Prostate gland (tissue), 2 donors: ENCODE measurements at regions not wholly inside any gene's neighbourhood (a gene's known extent, or its start where the extent isn't known, plus 50 kb on each side); places are given as distances from the start of the nearest gene placed in this dataset.

ENCODE experiments used
- DNase-seq: peaks from one replicate; pipeline ENCODE4 v3.0.0-alpha.2; 2019; ENCODE audit warnings: low spot score
- H3K27ac ChIP-seq, 2 donors: fragments of 200-600 bp; sonication (generic); 2 replicates each; pipeline ENCODE4 v1.5.1; 2017 to 2019
- H3K27me3 ChIP-seq: fragments of 200-600 bp; sonication (generic); replicated peaks from 2 replicates; pipeline ENCODE4 v1.5.1; 2019; ENCODE audit not compliant: insufficient read depth
- H3K36me3 ChIP-seq, 2 donors: fragments of 200-600 bp; sonication (generic); 1 replicate in 1 of 2; 2 replicates in 1 of 2; pipeline versions ENCODE4 v1.5.1 to v1.8.1; 2017 to 2019
- H3K4me1 ChIP-seq: fragments of 200-600 bp; sonication (generic); replicated peaks from 2 replicates; pipeline ENCODE4 v1.5.1; 2019
- H3K4me3 ChIP-seq, 2 donors: fragments of 200-600 bp; sonication (generic); 2 replicates each; pipeline ENCODE4 v1.5.1; 2017 to 2019
- H3K9me3 ChIP-seq: fragments of 200-600 bp; sonication (generic); 2 replicates; pipeline ENCODE4 v1.5.1; 2017
- POLR2A ChIP-seq: fragments of 450-650 bp; IDR thresholded peaks from one replicate; pipeline ENCODE4 v1.6.1; 2016; ENCODE audit warnings: antibody characterized with exemption, mild to moderate bottlenecking
- POLR2AphosphoS5 ChIP-seq: sonication (generic); formaldehyde crosslinking; IDR thresholded peaks from one replicate; pipeline ENCODE4 v1.6.1; 2017; ENCODE audit warnings: antibody characterized with exemption
- WGBS: methylation state at CpG from one replicate; pipeline ENCODE4 v1.1.5; 2018; 5-methylcytosine and 5-hydroxymethylcytosine counted together
- intact Hi-C: fragments of 100-400 bp; cut with DNase I; formaldehyde crosslinking; loops from one replicate; pipeline ENCODE4 v1.14.2; 2022
- TF ChIP-seq, protein P1 (sequence below), 4 experiments: fragments of 200-600 bp in 2 of 4; fragments of 450-650 bp in 2 of 4; sonication (generic) in 2 of 4; IDR thresholded peaks; 1 replicate in 3 of 4; 2 replicates in 1 of 4; pipeline ENCODE4 v1.5.1; 2016 to 2019; ENCODE audit warnings: antibody characterized with exemption in 4 of 4, mild to moderate bottlenecking in 2 of 4, moderate library complexity in 2 of 4

DNA sequence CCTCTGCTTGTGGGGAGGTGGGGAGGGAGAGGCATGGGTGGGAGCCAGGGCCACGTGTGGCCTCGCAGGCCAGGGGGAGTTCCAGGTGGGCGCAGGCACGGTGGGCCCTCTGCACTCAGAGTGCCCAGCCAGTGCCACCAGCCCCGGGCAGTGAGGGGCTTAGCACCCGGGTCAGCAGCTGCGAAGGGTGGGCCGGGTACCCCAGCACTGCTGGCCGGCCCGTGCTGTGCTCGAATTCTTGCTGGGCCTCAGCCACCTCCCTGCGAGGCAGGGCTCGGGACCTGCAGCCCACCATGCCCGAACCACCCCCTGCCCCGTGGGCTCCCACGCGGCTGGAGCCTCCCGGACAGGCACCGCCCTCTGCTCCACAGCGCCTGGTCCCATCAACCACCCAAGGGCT, 1277.2 kb downstream of the JRKL start:
- no peaks in the 10 kb centered on the region for H3K27me3 ChIP-seq
- WGBS = 81% methylated on average over 6 of the region's 20 CpGs
- TF ChIP-seq, protein P1, sequence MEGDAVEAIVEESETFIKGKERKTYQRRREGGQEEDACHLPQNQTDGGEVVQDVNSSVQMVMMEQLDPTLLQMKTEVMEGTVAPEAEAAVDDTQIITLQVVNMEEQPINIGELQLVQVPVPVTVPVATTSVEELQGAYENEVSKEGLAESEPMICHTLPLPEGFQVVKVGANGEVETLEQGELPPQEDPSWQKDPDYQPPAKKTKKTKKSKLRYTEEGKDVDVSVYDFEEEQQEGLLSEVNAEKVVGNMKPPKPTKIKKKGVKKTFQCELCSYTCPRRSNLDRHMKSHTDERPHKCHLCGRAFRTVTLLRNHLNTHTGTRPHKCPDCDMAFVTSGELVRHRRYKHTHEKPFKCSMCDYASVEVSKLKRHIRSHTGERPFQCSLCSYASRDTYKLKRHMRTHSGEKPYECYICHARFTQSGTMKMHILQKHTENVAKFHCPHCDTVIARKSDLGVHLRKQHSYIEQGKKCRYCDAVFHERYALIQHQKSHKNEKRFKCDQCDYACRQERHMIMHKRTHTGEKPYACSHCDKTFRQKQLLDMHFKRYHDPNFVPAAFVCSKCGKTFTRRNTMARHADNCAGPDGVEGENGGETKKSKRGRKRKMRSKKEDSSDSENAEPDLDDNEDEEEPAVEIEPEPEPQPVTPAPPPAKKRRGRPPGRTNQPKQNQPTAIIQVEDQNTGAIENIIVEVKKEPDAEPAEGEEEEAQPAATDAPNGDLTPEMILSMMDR (IDR thresholded peaks at IDR 0.05) = no peak
- TF ChIP-seq POLR2A = no peak
- no peak for TF ChIP-seq POLR2AphosphoS5
- H3K4me1 ChIP-seq = no peaks in the 10 kb centered on the region
- H3K4me3 ChIP-seq = no peak overlapping the region
- H3K36me3 ChIP-seq = no peaks in the 10 kb centered on the region
- intact Hi-C loops = no loop called here
- H3K27ac ChIP-seq = no peak overlapping the region
- no peak for DNase-seq
- H3K9me3 ChIP-seq = no peaks in the 10 kb centered on the region

DNA sequence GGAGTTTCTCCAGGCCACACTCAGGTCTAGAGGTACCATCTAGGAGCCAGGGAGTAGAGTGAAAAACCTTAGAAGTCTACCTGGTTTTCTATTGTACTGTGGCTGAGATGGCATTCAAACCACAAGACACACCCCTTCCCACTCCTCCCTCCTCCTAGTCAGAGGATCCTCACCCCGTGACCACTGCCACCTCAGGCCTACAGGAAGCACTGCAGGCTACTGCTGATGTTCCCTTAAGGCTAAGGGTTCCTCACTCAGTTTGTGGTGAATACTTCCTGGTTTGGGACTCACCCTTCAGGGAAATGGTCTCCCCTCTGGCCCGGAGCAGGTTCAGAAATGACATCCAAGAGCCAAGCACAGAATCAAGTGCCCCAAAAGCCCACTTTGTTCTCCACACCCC, 1293.9 kb downstream of the JRKL start:
- Histone ChIP-seq H3K4me3 (no peak overlapping the region), H3K36me3 (no peaks in the 10 kb centered on the region), H3K27me3 (no peaks in the 10 kb centered on the region), H3K4me1 (no peaks in the 10 kb centered on the region), H3K27ac (no peak overlapping the region), H3K9me3 (no peaks in the 10 kb centered on the region)
- 63% methylated on average over 2 of the region's 2 CpGs for WGBS
- intact Hi-C loops = no loop called here
- TF ChIP-seq POLR2AphosphoS5 (no peak), POLR2A (no peak)
- TF ChIP-seq, protein P1 (IDR thresholded peaks at IDR 0.05) = no peak
- no peak for DNase-seq

DNA sequence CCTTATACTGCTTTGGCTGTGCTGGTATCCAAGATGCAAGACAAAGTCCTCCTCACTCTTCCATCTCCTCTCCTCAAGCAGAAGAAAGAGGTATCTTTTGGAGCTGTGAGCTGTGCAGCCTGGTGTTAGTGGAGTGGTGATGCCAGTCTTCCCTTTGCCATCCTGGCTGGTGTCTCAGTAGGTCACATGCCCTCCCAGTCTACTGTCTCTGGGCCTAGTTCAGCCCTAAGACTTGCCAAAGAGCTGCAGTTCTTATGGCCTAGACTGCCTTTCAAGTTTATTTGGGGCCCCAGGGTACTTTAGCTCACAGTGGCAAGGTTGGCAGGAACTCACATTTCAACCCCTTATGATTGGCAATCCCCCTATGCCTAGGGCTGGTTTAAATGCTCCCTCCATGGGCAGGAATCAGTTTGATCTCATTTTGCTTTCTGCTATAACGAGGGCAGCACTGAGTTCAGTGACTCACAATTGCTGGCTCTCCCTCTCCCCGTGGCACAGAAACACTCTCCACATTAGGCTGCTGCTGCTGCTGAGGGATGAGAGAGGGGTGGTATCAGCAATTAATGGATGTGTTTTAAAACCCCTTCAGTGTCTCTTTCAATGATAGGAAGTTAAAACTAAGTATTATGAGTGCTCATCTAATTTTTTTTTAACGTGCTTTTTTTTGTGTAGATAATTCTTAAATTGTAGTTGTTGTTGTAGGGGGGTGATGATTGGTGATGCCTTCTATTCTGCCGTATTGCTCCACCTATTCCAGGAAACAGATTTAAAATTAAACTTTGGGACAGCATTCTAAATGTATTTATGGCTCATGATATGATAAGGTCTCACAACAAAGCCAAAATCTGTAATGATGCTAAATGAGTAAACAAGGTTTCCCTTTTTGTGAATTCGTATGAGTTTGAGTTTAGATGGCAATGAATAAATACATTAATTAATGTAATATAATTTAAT, 1295.0 kb downstream of the JRKL start:
- TF ChIP-seq, protein P1 (IDR thresholded peaks at IDR 0.05) = no peak
- TF ChIP-seq POLR2A (no peak), POLR2AphosphoS5 (no peak)
- intact Hi-C loops = no loop called here
- WGBS = 65% methylated on average over 5 of the region's 5 CpGs
- Histone ChIP-seq H3K27ac (no peak overlapping the region), H3K36me3 (no peaks in the 10 kb centered on the region), H3K4me1 (no peaks in the 10 kb centered on the region), H3K9me3 (no peaks in the 10 kb centered on the region), H3K27me3 (no peaks in the 10 kb centered on the region), H3K4me3 (no peak overlapping the region)
- no peak for DNase-seq

DNA sequence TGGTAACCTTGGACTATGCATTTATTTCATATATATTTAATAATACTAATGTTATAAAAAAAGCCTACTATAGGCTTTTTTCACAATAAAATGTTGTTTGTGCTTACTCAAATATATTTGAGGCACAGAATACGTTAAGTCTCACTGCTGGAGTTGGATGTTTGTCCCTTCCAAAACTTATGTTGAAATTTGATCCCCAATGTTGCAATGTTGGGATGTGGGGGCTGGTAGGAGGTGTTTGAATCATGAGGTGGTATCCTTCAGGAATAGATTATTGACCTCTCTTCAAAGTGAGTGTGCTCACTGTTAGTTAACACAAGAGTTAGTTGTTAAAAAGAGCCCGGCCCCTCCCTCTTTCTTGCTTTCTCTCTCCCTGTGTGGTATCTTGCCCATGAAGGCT, 1295.9 kb downstream of the JRKL start:
- TF ChIP-seq, protein P1 (IDR thresholded peaks at IDR 0.05) = no peak
- TF ChIP-seq POLR2A (no peak), POLR2AphosphoS5 (no peak)
- H3K4me1 ChIP-seq = no peaks in the 10 kb centered on the region
- H3K4me3 ChIP-seq = no peak overlapping the region
- 71% methylated on average over 2 of the region's 2 CpGs for WGBS
- DNase-seq = no peak
- no peaks in the 10 kb centered on the region for H3K9me3 ChIP-seq
- no peaks in the 10 kb centered on the region for H3K36me3 ChIP-seq
- intact Hi-C loops = no loop called here
- H3K27ac ChIP-seq = no peak overlapping the region
- no peaks in the 10 kb centered on the region for H3K27me3 ChIP-seq

DNA sequence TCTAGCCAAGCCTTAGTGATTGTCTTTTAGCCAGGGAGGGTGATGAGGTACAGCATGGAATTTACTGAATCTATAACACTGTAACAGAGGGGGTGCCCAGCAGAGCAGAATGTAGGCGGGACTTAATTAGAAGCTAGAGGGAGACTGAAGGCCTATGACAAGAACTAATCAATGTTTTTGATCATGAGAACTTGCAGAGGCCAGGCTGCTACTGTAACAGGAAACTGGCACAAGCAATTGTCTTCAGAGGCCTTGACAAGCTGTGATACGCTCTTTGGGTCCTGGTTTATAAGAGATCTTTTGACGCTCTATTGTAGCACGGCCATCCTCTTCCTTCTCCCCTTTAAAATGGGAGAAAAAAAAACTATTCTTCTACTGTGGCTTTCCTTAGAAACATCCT, 1297.3 kb downstream of the JRKL start:
- intact Hi-C loops = no loop called here
- TF ChIP-seq, protein P1 (IDR thresholded peaks at IDR 0.05) = no peak
- TF ChIP-seq POLR2AphosphoS5 (no peak), POLR2A (no peak)
- 62% methylated on average over 4 of the region's 4 CpGs for WGBS
- no peaks in the 10 kb centered on the region for H3K27me3 ChIP-seq
- no peaks in the 10 kb centered on the region for H3K36me3 ChIP-seq
- DNase-seq = no peak
- no peaks in the 10 kb centered on the region for H3K4me1 ChIP-seq
- no peak overlapping the region for H3K4me3 ChIP-seq
- H3K9me3 ChIP-seq = no peaks in the 10 kb centered on the region
- H3K27ac ChIP-seq = no peak overlapping the region
